ENCODE measurements at regions not wholly inside any gene's neighbourhood (a gene's known extent, or its start where the extent isn't known, plus 50 kb on each side); places are given as distances from the start of the nearest gene placed in this dataset.
"Not testable (repeated sequence)": the region's sequence is repeated elsewhere in the genome, so short reads cannot be mapped to it uniquely, and the experiment has no call there.

GRCh38 chr16:21516705-21517040 lies 82.7 kb upstream of the METTL9 start:
- DNase-seq = not testable (repeated sequence)

DNA sequence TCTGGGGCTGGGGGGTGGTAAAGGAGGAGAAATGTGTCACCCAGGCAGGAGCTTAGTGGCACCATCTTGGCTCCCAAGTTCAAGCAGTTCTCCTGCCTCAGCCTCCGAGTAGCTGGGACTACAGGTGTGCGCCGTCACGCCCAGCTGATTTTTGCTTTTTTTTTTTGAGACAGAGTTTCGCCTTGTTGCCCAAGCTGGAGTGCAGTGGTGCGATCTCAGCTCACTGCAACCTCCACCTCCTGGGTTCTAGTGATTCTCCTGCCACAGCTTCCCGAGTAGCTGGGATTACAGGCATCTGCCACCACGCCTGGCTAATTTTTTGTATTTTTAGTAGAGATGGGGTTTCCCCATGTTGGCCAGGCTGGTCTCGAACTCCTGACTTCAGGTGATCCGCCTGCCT lies 82.1 kb upstream of the METTL9 start:
- DNase-seq = not testable (repeated sequence)

- not testable (repeated sequence) for DNase-seq
Measured at GRCh38 chr16:21519361-21520133, 79.8 kb upstream of the METTL9 start.

DNA sequence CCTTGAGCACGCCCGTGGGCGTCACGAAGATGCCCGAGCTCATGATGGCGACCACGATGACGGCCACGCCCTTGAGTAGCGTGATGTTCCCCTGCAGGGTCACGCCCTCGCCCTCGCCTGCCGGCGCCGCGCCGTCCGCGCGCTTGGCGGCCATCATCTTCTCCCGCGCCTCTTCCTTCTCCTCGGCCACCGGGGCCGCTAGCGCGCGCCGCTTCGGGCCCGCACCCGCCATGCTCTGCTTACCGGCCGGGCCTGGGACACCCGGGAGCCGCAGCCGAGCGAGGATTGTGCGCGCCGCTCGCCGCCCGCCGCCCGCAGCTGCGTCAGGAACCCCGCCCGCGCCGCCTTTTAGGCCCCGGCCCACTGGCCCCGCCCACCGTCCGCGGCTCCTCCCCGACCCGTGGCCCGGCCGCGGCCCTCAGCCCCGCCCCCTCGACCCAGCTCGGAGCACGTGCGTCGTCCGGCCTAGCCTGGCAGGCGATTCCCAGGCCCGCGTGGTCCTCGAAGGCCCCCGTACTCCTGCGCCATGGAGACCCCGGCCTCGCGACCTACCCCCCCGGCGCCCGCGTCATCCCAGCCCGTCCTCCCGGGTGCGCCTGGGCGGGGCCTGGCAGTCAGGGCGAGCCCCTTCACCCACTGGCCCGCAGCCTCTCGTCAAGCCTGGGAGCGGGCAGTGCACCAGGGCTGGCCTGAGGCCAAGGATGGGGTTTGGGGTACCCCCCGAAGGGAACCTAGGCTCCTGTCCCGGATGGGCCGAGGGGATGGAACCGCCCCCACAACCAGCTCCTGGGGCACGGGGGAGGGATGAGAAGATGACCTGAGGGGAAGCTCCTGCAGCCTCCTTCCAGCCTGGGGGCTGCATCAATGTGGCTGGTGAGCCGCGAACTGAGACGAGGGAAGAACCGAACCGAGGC lies 79.0 kb upstream of the METTL9 start:
- peak; percentile 90 to 96 (median 93) for DNase-seq

DNA sequence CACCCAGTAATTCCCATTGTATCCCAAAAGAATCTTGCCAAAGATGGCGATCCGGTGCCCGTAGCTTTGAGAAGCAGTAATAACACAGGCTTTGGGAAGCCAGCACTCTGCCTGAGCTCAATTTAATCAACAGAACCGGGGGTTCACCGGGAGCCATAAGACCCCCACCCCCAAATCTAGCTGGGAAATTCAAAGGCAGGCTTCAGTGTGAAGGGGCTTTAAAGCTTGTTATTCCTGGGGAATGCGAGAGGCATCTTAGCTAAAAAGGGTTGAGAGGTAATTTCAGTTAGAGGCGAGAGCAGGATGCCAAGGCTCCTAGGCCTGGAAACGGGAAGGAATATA lies 78.4 kb upstream of the METTL9 start:
- not testable (repeated sequence) for DNase-seq

DNA sequence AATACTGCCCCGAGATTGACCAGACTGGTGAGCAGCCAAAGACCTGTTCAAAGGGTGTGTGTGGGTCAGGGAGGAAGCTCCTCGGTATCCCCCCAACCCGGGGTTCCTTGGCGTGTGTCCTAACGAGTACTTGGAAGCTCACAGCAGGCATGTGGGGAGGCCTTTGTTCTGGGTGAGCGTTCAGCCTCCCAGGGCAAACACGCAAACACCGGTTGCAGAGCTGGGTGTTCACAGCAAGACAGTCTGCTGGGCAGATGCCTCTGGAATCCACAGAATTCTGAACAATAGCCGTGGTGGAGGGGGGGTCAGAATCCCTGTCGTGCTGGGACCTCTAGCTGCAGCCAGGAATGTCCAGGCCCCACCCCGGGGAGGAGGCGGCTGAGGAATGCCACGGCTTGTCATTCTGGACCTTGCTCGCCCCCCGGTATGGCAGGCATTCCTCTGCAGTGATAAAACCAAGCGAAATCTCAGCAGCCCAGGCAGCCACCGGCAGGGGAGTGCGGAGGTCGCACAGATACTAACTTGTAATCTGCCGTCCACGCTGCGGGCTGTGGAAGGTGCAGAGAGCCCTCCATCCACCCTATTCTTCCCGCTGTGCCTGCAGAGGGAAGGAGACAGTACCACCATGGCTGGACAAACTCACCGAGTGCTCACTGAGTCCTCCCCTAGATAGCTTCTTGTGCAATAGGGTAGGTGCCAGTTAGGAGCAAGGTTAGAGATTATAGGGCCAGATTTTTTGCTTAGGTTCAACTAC lies 77.8 kb upstream of the METTL9 start:
- not testable (repeated sequence) for DNase-seq

GRCh38 chr16:21522846-21523245 lies 76.5 kb upstream of the METTL9 start:
- not testable (repeated sequence) for DNase-seq

GRCh38 chr16:21523411-21524067 lies 75.8 kb upstream of the METTL9 start:
- DNase-seq = no peak

DNA sequence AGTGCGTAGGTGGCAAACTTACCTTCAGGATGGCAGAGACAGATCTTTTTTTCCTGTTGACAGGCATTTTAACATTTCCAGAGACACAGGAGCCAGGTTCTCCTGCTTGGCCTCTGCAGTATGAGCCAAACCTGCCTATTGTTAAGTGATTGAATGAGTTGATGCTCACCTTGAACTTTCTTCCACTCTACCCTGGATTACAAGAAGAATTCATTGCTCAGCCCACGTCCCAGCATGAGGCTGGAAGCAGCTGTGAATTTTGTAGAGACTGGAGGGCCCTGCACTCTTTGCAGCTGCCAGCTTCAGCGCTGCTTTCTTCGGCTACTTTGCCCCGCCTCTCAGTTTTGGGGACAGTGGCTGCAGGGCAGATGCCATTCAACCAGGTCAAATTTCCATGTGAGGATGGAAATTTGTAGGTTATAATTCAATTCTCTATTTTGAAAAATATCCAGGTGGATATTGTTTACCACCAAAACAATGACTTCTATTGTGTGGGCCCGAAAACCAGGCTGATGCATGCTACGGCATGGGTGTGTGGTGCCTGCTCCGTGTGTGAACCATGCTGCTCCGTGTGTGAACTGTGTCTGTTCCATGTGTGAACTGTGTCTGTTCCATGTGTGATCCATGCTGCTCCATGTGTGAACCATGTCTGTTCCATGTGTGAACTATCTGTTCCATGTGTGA lies 75.2 kb upstream of the METTL9 start:
- no peak for DNase-seq

- DNase-seq = not testable (repeated sequence)
Measured at GRCh38 chr16:21524752-21525028, 74.7 kb upstream of the METTL9 start.

DNA sequence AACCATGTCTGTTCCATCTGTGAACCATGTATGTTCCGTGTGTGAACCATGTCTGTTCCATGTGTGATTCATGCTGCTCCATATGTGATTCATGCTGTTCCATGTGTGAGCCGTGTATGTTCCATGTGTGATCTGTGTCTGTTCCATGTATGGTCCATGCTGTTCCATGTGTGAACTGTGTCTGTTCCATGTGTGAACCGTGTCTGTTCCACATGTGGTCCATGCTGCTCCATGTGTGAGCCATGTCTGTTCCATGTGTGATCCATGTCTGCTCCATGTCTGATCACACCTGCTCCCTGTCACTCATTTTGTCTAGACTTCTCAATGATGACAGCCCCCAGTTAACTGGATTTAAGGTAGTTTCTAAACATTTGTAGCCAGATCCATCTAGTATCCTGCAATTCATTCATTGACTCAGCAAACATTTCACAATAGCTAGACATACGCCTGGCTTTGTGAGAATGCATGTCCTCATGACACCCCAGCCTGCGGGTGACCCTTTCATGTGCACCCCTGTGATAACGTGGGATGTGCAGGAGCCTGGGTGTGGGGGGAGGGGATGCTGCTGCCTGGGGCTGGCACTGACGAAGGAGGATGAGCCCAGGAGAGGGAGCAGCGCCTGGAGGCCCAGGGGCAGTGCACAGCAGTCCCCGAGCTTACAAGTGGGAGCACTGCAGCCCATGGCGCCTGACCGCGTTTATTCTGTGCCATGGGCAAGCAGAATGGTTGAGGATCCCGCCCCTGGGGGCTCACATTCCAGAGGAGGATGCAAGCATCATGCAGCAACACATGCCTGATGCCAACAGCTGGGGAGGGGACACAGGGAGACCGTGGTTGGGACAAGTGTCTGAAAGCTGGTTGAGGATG lies 74.1 kb upstream of the METTL9 start:
- not testable (repeated sequence) for DNase-seq

- DNase-seq = not testable (repeated sequence)
Measured at GRCh38 chr16:21525956-21526922, 73.1 kb upstream of the METTL9 start.

DNA sequence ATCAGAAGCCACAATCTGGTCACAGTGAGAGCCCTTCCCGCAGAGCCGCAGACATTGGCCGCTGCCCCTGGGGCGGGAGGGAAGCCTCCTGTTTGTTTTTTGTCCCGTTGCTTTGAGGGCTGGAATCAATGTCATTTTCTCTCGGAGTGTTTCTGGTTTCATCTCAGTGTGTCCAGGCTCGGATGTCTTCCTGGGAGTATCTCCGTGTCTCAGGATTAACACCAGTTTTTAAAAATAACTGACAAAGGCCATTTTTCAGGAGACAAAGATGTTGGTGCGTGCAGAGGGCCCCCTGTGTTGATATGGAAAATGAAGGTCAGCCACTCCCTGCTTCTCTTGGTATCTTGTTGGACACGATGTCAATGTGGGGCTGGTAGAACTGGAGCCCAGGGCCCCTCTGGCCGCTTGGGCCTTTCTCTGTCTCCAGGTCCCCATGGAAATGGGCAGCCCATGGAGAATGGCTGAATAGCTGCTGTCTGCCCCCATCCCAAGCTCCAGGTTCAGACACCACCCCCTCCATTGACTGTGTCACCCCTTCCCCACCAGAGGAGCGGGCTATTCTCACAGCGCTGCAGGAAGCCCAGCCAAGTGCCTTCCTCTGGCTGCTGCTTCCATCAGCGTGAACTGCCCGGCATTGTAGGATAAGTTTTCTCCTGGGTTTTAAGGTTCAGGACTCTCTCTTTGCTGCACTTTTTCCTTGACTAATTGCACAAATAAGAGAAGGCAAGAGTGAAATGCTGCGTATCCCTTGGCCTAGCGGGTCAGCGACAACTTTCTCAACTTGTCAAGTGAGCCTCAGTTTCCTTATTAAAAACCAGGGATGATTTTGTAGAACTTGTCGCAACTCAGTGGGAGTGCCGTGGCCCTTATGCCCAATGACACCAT lies 72.2 kb upstream of the METTL9 start:
- no peak for DNase-seq

DNA sequence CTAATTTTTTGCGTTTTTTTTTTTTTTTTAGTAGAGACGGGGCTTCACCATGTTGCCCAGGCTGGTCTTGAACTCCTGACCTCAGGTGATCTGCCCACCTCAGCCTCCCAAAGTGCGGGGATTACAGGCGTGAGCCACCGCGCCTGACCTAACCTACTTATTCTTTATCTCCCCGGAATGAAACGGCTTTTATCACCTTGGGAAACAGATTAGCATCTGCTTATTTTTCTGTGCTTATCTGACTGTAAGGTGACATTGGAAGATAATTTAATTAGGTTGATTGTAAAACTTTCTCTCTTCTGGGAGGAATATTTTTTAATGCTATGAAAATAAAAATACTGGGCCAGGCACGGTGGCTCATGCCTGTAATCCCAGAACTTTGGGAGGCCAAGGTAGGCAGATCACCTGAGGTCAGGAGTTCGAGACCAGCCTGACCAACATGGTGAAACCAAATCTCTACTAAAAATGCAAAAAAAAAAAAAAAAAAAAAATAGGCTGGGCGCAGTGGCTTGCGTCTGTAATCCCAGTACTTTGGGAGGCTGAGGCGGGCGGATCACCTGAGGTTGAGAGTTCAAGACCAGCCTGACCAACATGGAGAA lies 70.2 kb upstream of the METTL9 start:
- not testable (repeated sequence) for DNase-seq

DNA sequence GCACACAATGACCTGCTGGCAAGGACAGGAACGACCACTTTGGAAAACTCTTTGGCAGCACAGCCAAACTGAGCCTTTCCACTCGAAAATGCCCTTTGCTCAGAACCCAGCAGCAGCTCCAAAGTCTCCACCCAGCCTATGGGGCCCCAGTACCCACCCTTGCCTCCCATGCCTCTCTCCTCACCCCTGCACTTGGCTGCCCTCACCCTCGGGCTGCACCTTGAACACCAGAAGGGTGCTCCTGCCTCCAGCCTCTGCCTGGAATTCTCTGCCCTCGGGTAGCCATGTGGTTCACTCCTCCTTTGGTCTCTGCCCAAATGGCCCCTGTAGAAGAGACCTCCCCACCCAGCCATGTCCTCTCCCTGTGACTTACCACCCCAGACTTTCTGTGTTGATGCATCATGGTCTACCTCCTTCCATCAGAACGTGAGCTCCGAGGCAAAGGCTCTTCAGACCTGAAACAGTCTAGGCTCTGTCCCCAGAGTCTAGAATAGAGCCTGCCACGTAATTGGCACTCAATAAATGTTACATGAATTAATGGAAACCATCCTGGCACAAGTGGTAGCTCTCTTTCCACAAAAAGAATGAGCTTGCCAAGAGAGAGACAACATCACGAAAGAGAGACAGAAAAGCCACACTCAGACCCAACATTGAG lies 68.5 kb upstream of the METTL9 start:
- DNase-seq = not testable (repeated sequence)

- DNase-seq = not testable (repeated sequence)
Measured at GRCh38 chr16:21532996-21533395, 66.4 kb upstream of the METTL9 start.

DNA sequence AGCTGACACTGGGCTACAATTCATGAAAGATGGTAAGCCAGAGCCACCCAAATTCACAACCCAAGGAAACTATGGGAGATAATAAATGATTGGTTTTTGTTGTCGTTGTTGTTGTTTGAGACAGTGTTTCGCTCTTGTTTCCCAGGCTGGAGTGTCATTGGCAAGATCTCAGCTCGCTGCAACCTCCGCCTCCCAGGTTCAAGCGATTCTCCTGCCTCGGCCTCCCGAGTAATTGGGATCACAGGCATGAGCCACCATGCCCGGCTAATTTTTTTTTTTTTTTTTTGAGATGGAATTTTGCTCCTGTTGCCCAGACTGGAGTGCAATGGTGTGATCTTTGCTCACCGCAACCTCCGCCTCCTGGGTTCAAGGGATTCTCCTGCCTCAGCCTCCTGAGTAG lies 65.9 kb upstream of the METTL9 start:
- not testable (repeated sequence) for DNase-seq

- DNase-seq = not testable (repeated sequence)
Measured at GRCh38 chr16:21534561-21534960, 64.8 kb upstream of the METTL9 start.

Measured in activated CD4-positive, CD25-positive, alpha-beta regulatory T cell (primary cell).